ENCODE measurements at regions not wholly inside any gene's neighbourhood (a gene's known extent, or its start where the extent isn't known, plus 50 kb on each side); places are given as distances from the start of the nearest gene placed in this dataset.

DNA sequence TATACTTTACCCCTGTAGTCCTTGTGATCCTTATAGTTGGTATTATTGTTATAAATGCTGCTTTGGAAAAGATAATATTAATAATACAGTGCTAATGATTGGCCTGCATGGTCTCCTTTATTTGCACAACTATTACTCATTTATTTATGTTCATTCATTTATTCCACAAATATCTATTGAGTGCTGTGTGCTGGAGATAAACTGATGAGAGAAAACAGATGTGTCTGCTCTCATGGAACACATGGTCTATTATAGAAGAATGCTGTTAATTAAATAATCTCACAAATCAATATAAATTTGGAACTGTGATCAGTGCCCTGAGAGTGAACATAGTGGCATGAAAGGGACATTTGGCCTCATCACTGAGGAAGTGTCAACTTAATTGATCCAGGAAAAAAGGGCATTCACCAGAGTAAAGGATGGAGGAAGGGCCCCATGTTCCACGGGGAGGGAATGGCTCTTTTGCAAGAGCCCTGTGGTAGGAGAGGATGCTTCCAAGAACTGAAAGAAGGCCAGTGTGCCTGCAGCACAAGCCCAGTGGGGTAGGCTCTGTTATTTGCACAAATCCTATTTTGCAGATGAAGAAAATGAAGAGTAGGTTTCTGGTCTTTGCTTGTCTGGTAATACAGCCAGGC lies 91.5 kb upstream of the STK39 start:
- no peak for DNase-seq

DNA sequence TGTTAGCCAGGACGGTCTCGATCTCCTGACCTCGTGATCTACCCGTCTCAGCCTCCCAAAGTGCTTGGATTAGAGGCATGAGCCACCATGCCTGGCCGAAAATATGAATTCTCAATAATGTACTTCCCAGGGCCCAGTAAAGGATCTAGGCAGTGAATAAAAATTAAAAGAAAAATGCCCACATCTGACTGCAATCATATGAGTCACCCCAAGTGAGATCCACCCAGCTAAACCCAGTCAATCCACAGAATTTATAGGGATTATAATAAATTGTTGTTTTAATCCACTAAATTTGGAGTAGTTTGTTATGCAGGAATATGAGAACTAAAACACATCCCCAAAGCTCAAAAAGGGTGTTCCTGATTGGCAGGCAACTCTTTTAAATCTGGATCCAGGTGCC lies 93.5 kb upstream of the STK39 start:
- no peak for DNase-seq

DNA sequence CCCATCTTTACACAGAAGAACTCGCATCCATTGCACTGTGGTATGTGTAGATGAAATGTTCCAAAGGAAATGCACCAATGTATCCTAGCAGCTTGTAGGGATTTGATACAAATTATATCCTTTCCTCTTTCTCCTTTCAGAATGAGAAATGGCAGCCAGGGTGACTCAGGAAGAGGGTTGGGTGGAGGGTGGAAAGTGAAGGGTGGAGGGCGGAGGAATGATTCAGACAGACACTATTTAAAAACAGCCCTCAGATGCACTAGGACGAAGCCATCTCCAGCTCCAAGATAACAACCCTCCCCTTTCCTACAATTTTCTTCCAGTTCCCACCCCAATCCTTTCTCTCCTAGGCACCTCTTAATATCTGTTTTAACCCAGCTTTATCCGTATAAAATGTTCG lies 96.2 kb upstream of the STK39 start:
- no peak for DNase-seq

DNA sequence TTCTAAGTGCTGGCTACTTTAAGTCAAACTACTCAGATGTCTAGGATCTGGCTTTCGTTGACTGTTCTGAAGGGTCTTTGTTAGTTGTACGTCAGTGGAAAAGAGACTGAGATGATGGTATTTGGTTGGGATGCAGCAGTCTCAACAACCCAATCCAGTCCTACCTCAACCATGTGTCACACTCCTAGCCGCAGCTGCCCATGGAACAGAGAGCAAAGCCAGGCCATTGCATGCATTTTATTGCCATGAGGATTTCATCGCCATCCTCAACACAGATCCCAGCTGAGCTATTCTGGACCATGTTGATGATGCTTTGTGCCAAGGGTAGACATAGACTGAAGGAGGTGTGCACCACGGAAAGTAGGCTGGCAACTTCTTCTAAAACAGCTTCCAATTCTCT lies 97.3 kb upstream of the STK39 start:
- no peak for DNase-seq

DNA sequence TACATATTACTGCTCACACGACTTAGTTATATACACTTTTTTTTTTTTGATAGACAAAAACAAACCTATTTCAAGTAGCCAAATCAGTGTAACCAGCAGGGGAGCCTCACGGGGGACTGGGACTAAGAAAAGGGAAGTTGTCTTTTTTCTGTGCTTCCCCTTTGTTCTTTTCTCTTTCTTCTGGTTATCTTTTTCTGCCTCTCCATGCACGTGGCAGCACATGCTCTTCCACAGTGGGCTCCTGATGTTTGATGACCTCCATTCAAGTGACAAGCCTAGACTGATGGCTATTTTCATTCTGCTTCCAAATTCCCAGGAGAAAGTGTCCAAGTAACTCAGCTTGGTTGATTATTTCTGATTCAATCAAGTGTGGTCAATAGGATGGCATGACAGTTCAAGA lies 98.2 kb upstream of the STK39 start:
- no peak for DNase-seq

DNA sequence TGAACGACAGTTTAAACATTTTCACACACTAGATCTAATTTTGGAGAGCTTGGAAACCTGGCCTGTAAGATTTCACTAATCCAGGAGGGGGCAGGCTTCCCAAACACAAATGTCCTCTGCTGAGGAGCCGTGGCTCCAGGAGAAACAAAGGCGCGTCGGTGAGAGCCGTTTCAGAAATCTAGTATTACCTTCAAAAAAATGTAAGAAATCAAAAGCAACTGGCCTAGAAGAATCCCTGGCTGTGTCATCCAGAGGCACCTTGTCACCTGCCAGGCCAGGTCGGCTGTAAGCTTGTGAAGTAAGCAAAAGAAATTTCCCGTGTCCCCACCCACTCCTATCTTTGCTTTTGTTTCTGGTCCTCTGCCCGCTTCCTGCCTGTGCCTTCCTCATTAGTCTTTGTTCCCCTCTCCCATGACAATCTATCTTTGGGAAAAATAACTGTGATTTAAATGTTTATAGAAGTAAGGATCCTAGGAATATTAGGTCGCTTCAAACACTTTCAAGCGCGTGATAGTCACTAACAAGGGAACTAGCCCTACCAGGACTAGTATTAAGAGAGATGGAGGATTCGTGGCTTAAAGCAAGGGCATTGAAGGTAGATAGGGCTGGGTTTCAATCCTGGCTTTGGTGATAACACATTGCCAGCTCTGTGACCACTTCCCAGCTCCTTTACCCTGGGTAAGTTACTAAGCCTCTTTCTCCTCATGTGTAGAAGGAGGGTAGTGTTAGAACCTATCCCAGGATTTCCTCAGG lies 99.5 kb upstream of the STK39 start:
- DNase-seq, result peak; percentile 55 to 75

DNA sequence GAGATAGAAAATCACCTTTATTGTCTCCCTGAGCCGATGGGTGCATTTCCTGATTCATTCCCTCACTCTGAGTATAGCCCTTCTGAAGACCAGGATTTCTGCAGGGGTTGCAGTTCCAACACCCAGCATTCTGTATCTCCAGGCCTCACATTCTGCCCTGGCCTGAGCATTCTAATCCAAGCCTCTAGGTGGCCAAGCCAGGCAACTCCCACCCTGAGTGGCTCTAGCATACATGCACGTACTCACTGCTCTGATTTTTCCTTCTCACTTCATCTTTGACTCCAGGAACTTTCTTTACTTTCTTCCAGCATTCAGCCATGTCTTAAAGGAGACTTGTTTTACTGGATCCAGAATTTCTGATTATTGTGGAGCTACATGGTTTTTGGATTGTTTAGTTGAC lies 100.7 kb upstream of the STK39 start:
- no peak for DNase-seq

DNA sequence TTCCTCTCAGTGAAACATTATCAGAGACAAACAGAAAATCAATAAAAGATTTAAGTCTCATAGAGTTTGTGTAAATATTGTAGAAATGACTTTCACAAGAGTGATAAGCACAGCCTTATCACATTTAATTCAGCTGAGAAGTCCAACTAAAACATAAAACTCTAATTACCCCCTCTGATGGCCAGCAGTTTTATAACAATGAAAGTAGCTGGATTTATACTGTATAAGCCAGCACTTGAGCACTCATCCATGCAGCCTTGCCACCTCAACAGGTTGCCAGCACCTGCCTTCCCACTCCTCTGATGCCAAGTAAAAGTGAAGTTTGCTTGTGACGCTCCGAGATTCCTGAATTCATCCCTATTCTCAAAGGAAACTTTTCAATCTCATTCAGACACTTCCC lies 103.0 kb upstream of the STK39 start:
- no peak for DNase-seq

DNA sequence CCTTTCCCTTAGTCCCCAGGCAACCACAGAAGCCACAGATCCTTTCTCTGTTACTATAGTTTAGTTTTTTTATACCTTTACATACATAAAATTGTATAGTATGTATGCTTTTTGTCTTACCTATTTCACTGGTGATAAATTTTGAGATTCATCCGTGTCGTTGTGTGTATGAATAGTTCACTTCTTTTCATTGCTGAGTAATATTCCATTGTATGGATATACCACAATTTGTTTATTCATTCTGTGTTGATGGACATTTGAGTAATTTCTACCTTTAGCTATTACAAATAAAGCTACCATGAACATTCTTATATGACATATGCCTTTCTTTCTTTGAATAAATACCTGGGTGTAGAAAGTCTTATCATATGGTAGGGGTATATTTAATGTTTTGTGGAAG lies 102.8 kb upstream of the CERS6 start:
- DNase-seq, result no peak

DNA sequence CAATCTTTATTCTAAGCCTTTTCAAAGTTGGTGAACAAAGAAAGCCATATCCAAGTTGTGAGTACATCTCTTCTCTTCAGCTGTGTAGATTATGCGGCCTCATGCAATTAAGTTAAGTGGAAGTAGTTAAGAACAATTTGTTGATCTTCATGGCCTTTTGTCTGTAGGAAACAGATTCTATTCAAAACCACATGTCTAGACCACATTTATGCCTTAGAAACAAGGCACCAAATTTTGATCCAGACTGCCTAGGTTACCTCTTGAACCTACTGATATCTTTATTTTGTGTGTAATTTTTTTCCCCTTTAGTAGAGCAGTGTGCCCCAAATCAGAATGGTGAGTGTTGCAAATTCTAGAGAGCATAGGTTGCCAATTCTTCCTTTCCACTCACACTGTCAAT lies 101.6 kb upstream of the CERS6 start:
- no peak for DNase-seq

DNA sequence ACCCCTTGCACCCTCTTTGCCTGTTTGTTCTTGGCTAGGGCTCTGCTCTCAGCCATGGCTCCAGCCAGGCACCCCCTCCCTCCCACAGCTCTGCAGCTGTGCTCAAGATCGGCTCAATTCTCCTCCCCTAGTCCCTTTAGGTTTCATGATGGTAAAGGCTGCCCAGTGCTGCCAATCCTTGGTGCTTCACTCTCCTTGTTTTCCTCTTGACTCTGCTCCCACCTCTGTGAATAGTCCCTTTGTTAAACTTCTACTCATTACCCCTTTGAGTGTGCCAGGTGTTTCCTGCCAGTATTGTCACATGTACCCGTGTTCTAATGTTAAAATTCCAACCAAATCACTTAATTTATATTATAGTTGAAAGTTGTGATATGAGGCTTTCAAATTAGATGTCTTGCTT lies 101.0 kb upstream of the CERS6 start:
- no peak for DNase-seq

DNA sequence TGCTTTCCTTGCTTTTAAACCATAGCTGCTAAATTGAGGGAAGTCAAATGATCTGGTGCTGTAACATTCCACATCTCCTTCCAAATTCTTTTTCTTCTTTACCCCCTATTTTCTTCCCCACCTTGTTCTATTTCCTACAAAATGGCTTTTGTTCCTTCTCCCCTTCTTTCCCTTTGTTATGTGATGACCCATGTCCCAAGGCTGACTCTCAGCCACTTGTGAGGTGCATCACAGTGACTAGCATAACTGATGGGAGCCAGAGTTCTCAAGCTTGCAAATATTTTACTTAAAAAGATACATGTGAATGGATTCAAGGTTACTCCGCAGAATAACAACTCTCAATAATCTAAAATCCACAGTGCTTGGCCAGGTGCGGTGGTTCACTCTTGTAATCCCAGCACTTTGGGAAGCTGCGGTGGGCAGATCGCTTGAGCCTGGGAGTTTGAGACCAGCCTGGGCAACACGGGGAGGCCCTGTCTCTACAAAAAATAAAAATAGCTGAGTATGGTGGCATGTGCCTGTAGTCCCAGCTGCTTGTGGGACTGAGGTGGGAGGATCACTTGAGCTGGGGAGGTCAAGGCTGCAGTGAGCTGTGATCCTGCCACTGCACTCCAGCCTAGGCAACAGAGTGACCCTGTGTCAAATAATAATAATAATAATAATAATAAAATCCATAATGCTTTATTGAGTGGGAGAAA lies 100.1 kb upstream of the CERS6 start:
- no peak for DNase-seq

DNA sequence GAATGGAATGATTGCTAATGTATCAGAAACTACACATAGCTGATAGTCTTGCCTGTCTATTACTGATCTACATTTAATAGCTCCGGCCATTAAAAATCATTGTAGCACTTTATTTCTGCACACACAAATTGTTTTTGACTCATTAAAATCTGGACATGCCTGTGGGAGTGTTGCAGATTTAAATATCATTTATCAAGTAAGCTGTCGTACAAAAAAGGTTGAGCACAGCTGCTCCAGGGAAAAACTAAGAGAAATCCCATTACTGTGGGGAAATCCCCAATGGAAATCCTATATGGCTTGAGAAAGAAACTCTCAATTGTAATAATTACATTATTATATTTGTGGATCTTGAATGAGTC lies 99.6 kb upstream of the CERS6 start:
- peak; percentile 36 to 37 for DNase-seq

DNA sequence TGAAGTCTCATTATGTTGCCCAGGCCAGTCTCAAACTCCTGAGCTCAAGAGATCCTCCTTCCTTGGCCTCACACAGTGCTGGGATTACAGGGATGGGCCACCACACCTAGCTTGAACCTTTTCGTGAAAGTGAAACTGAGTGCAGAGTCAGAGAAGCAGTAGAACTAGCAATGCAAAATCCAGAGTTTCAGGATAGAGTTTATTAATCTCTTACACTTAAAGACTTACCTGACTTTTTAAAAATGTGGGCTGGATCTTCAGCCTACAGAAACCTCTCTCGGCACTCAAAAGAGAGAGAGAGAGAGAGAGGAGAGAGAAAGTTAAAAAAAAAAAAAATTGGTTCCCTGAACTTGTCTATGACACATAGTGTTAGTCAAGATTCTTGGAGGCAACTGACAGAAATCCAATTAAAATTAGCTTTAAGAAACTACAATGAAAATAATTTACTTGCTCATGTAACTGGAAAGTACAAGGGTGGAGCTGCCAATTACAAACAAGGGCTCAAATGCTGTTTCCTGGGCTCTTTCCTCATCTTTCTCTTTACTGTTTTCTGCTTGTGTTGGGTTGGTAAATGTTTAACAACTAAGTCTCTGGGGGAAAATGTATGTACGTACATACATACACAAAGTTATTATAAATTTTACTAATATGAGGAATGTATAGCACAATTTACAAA lies 98.1 kb upstream of the CERS6 start:
- DNase-seq, result no peak

DNA sequence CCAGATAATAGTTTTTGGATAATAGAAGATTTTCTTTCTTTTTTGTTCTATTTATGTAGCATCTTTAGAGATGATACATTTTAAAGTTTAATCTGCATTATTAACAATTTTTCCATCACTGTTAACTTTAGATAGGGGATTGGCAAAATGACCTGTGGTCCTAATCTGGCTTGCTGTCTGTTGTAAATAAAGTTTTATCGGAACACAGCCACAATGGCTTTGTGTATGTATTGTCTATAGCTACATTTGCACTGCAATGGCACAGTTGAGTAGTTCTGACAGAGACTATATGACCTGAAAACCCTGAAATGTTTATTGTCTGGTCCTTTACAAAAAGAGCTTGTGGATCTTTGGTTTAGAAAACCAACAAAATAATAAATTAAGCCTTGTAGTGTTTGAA lies 97.0 kb upstream of the CERS6 start:
- DNase-seq, result no peak

DNA sequence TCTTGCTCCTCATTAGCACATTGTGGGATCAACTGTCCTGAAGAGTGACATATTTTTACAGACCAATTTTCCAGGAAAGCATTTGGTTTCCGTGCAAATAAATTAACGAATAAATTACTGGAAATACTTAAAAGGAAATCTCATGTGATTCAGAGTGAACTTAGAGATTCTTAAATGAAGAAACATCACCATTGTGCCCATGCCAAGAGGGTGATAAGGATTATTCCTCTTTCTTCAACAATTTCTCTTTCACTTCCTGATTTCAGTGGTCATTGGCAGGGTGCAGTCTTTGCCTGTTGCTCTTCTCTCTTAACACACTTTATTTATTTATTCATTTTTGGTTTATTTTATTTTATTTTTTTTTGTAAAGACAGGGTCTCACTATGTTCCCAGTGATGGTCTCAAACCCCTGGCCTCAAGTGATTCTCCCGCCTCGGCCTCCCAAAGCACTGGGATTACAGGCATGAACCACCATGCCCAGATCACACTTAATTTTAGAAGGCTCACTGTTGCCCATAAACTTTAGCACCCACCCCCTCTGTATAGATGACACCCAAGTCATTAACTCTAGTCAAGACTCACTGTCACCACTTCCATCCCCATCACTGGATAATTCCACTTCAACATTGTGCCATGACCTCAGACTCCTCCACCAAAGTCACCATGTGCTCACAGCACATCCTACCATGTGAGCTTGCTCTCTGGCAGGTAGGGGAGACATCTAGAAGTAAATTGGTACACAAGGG lies 92.6 kb upstream of the CERS6 start:
- DNase-seq, result no peak

DNA sequence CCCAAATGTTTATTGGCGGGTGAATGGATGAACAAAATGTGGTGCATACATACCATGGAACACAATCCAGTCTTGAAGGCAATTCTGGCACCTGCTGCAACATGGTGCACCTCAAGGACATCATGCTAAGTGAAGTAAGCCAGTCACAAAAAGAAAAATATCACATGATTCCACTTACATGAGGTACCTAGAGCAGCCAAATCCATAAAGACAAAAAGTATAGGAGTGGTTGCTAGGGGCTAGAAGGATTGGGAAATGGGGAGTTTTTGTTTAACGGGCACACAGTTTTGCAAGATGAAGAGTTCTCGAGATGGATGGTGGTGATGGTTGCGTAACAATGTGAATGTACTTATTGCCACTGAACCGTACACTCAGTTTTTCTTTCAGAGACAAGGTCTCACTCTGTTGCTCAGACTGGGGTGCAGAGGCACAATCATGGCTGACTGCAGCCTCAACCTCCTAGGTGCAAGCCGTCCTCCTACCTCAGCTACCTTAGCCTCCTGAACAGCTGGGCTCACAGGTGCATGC lies 90.9 kb upstream of the CERS6 start:
- DNase-seq, result no peak

DNA sequence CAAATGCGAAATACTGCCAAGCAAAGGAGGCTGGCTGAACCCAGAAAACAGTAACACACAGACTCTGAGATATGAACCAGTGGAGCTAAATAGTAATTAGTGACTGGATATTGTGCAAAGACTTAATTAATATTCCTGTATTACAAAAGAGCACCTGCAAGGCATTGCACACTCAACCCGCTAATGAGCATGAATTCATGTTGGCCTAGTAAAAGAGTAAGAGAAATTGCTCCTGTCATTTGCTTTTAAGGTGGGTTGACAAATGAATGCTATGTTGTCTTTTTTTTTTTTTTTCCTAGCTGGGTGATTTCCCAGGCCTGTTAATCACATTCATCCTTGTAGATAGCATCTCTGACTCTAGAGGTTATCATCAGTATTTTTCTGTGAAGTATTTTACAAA lies 87.0 kb upstream of the CERS6 start:
- no peak for DNase-seq

DNA sequence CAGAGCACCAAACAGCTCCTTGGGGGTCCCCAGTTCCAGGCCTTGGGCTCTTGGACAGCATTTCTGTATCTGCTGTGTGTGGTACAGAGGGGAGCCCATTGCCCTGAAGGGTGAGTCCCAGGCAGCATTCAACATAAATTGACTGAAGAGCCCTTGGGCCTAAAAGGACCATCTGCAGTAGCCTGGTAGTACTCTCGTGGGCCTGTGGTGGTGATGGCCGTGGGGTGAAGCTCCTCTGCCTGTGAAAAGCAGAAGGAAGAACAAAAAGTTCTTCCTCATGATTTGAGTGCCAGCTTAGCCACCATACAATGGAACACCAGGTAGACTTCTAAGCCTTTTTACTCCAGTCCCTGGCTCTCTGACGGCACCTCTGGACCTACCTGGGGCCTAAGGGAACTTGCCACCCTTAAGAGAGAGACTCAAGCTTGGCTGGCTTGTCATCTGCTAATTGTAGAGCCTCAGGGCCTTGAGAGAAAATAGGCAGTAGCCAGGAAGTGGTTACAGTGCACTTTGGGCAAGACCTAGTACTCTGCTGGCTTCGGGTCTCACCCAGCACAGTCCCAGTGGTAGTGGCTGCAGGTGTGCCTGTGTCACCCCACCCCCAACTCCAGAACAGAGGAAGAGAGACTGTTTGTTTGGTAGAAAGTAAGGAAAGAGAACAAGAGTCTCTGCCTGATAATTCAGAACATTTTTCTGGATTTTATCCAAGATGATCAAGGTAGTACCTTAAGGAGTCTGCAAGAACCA lies 84.6 kb upstream of the CERS6 start:
- DNase-seq, result no peak

DNA sequence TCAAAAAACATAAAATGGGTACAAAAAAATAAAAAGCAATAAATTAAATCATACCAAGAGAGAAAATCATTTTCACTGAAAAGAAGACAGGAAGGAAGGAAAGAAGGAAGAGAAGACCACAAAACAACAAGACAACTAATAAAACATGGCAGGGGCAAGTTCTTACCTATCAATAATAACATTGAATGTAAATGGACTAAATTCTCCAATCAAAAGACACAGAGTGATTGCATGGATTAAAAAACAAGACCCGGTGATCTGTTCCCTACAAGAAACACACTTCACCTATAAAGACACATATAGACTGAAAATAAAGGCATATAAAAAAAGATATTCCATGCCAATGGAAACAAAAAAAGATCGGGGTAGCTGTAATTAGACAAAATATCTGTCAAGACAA lies 82.6 kb upstream of the CERS6 start:
- no peak for DNase-seq

DNA sequence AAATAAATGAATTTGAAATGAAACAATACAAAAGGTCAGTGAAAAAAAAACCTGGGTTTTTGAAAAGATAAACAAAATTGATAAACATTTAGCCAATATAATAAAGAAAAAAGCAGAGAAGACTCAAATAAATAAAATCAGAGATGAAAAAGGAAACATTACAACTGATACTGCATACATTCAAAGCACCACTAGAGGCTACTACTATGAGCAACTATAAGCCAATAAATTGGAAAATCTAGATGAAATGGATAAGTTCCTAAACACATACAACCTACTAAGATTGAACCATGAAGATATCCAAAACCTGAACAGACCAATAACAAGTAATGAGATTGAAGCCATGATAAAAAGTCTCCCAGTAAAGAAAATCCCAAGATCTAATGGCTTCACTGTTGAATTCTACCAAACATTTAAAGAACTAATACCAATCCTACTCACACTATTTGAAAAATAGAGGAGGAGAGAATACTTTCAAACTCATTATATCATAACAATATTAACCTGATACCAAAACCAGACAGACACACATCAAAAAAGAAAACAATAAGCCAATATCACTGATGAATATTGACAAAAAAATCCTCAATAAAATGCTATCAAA lies 80.8 kb upstream of the CERS6 start:
- no peak for DNase-seq
